ENCODE measurements at regions not wholly inside any gene's neighbourhood (a gene's known extent, or its start where the extent isn't known, plus 50 kb on each side); places are given as distances from the start of the nearest gene placed in this dataset.
A peak's percentile ranks its signal among the peaks of the same experiment; 100 is the strongest.

DNA sequence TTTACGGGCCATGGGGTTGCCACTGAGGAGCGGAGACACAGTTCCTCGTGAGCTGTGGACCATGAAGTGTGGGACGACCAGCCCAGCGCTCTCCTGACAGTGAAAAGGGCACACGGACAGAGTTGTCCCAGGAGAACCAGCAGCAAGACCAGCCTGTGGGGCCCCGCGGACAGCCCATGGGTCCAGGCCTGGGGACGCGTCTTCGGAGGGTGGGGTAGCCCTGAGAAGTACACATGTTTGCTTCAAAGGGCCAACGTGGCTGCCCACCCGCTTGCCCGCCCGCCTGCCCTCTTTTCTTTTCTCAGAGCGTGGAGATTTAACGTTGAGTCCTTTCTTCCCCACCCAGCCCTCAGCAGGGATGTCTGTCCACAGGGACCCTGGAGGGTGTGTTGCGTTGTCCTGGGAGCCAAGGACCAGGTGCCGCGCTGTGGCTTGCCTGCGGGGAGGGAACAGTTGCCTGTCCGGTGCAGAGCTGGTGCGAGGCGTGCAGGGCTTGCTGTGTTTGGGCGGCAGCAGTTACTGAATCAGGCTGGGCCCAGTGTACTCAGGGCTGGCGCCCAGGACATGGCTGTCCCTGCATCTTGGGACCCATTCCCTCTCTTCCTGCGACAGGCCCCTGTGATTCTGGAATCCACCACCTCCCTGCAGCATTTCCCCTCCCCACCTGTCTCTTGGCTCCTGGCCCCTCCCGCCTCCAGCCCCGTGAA lies 120.1 kb upstream of the HDAC4 start:
- TF ChIP-seq, protein P1, sequence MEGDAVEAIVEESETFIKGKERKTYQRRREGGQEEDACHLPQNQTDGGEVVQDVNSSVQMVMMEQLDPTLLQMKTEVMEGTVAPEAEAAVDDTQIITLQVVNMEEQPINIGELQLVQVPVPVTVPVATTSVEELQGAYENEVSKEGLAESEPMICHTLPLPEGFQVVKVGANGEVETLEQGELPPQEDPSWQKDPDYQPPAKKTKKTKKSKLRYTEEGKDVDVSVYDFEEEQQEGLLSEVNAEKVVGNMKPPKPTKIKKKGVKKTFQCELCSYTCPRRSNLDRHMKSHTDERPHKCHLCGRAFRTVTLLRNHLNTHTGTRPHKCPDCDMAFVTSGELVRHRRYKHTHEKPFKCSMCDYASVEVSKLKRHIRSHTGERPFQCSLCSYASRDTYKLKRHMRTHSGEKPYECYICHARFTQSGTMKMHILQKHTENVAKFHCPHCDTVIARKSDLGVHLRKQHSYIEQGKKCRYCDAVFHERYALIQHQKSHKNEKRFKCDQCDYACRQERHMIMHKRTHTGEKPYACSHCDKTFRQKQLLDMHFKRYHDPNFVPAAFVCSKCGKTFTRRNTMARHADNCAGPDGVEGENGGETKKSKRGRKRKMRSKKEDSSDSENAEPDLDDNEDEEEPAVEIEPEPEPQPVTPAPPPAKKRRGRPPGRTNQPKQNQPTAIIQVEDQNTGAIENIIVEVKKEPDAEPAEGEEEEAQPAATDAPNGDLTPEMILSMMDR (IDR thresholded peaks at IDR 0.05; ENCODE audit: low read depth, low read length) = no peak
- Histone ChIP-seq H3K4me3 (ENCODE audit: low read depth, low read length) (no peak overlapping the region), H3K9me3 (no peaks in the 10 kb centered on the region), H3K36me3 (no peaks in the 10 kb centered on the region), H3K4me1 (no peaks in the 10 kb centered on the region), H3K27me3 (no peaks in the 10 kb centered on the region)
- no peak for DNase-seq

DNA sequence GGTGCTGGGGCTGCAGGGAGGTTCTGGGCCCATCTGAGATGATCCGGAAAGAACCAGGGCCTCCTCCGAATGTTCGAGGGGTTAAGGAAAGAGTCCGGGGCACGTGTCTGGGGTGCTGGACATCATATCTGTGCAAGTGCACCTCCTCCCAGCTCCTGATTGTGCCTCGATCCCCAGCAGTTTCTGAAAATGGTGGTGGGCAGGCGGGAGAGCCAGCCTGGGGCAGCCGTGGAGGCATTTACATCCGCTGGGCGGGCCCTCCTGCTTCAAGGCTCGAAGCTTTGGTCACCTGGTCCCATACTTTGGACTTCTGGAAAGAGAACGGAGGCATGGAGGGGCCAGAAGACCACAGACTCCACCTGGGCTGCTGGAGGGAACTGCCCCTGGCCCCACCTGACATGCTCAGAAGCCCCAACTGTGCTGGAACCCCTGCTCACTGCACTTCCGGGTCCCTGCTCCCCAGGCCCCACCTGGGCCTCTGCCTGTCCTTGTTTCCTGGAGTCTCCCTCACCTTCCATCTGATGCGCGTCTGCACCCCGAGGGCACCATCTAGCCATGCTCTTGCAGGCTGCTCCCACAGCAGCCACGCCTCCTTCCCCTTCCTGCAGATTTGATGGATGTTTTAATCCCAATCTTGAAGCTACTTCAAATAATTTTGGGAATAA lies 119.2 kb upstream of the HDAC4 start:
- H3K27me3 ChIP-seq = no peaks in the 10 kb centered on the region
- H3K36me3 ChIP-seq = no peaks in the 10 kb centered on the region
- no peak overlapping the region for H3K4me3 ChIP-seq (ENCODE audit: low read depth, low read length)
- H3K9me3 ChIP-seq = no peaks in the 10 kb centered on the region
- no peak for DNase-seq
- TF ChIP-seq, protein P1 (IDR thresholded peaks at IDR 0.05; ENCODE audit: low read depth, low read length) = no peak
- H3K4me1 ChIP-seq = no peaks in the 10 kb centered on the region

DNA sequence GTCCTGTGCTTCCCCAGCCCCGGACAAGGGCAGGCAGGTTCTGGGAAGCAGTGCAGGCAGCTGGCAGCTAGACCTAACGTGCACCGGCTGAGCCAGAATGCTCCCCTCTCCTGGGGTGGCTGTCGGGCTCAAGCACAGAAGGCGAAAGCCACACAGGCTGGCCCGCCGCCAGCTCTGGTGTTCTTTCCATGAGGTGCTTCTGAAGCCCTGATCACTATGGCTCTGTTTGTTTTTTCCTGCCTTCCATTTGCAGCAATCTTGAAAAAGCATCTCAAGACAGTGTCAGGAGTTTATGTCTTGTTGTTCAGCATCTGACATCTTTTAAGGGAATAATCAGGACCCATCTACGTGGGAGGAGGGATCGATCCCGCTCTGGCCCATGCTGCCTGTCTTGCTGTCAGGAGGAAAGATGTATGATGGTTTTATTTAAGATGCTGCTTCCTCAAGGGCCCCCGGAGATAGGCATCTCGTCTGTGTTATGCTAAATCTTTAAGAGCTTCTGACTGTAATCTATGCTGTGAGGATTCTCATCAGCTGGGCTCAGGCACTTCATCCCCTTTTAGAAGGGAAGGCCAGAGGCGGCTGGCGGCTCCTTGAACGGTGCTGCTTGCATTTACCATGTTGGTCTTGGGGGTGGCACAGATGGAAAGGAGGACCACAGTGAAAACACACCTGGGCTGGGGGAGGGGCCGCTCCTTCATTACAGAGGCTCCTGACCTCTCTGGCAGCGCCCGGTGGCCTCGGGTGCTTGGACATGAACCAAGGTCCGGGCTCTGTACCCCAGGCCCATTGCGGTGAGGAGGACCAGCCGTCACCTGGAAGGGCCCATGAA lies 118.5 kb upstream of the HDAC4 start:
- no peak overlapping the region for H3K4me3 ChIP-seq (ENCODE audit: low read depth, low read length)
- H3K27me3 ChIP-seq = no peaks in the 10 kb centered on the region
- TF ChIP-seq, protein P1 (IDR thresholded peaks at IDR 0.05; ENCODE audit: low read depth, low read length) = no peak
- no peaks in the 10 kb centered on the region for H3K9me3 ChIP-seq
- DNase-seq = peak; percentile 47
- H3K36me3 ChIP-seq = no peaks in the 10 kb centered on the region
- no peaks in the 10 kb centered on the region for H3K4me1 ChIP-seq

DNA sequence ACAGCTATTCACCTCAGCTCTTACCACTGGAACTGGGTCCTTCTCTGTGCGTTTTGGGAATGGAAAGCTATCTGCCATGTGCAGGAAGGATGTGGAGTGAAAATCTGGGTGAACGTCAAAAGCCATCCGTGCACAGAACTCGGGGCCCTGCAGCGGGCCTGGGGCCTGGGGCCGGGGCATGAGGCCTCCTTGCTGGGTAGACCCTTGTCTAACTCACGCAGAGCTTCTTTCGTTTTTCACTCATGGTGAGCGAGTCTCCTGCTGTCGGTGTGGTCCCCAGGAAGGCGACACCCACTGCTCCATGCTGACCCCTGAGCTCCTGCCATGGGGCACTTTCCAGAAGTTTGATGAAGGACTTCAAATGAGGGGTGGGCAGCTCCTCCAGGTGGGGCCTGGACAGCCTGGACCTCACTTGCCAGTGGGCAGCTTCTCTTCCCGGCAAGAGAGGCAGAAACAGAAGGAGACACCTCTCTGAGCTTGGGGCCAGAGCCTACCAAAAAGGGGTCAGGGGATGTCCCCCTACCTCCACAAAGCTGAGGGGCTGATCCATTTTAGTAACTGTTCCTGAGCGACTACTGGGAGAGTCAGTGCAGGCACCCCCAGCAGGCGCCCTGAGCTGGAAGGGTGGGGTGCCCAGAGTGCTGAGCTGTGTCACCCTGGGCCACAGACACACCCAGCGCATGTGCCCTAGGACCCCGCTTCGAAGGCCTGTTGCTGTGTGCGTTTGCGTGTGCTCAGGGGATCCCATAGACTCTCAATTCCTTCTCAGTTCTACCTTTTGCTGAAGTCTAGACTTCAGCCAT lies 117.7 kb upstream of the HDAC4 start:
- H3K9me3 ChIP-seq = no peaks in the 10 kb centered on the region
- H3K27me3 ChIP-seq = no peaks in the 10 kb centered on the region
- TF ChIP-seq, protein P1 (IDR thresholded peaks at IDR 0.05; ENCODE audit: low read depth, low read length) = no peak
- no peaks in the 10 kb centered on the region for H3K4me1 ChIP-seq
- no peak overlapping the region for H3K4me3 ChIP-seq (ENCODE audit: low read depth, low read length)
- DNase-seq = no peak
- no peaks in the 10 kb centered on the region for H3K36me3 ChIP-seq

DNA sequence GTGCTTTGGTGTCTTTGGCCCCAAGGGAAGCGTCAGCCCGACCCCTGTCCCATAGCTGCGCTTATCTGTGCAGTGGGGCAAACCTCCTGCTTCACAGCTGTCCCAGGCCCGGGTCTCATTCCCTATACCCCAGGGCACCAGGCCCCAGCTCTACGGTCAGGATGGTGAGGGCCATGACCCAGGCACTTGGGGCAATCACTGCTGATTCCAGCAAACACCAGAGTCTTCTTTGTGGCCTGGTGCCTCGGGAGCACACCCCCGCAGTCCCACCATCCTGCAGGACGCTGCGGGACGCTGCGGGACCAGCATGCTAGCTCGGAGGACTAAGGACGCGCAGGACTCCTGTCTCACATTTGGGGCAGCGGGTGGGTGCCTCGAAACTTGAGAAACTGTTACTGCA lies 116.9 kb upstream of the HDAC4 start:
- Histone ChIP-seq H3K27me3 (no peaks in the 10 kb centered on the region), H3K4me3 (ENCODE audit: low read depth, low read length) (no peak overlapping the region), H3K36me3 (no peaks in the 10 kb centered on the region), H3K4me1 (no peaks in the 10 kb centered on the region), H3K9me3 (no peaks in the 10 kb centered on the region)
- no peak for DNase-seq
- TF ChIP-seq, protein P1 (IDR thresholded peaks at IDR 0.05; ENCODE audit: low read depth, low read length) = no peak
